OCI-LY1 (cell line): ENCODE measurements at regions not wholly inside any gene's neighbourhood (a gene's known extent, or its start where the extent isn't known, plus 50 kb on each side); places are given as distances from the start of the nearest gene placed in this dataset.

Source experiments
- H2AFZ ChIP-seq: fragments of 200-600 bp; sonication (generic), shearing (Covaris generic); 2 replicates; pipeline ENCODE4 v1.6.0; 2014; ENCODE audit warnings: antibody characterized with exemption, mild to moderate bottlenecking, low read length
- H3F3A ChIP-seq: fragments of 200-600 bp; sonication (generic), shearing (Covaris generic); 2 replicates; pipeline ENCODE4 v1.6.0; 2014; ENCODE audit warnings: mild to moderate bottlenecking, antibody characterized with exemption, low read length, moderate library complexity; ENCODE audit not compliant: insufficient read depth
- H3K27ac ChIP-seq: fragments of 200-600 bp; sonication (generic); 2 replicates; pipeline ENCODE4 v1.5.1; 2014; ENCODE audit warnings: low read length, mixed run types, mild to moderate bottlenecking, low read depth; ENCODE audit not compliant: poor library complexity, severe bottlenecking
- H3K27me3 ChIP-seq: fragments of 200-600 bp; sonication (generic); 2 replicates; pipeline ENCODE4 v1.6.0; 2014; ENCODE audit warnings: antibody characterized with exemption, mild to moderate bottlenecking, low read length, moderate library complexity; ENCODE audit not compliant: insufficient read depth
- H3K36me3 ChIP-seq: fragments of 200-600 bp; sonication (generic); 2 replicates; pipeline ENCODE4 v1.6.1; 2014; ENCODE audit warnings: mild to moderate bottlenecking, antibody characterized with exemption, low read length, moderate library complexity, mixed read lengths; ENCODE audit not compliant: insufficient read depth
- H3K4me1 ChIP-seq: fragments of 200-600 bp; sonication (generic); 2 replicates; pipeline ENCODE4 v1.5.1; 2014; ENCODE audit warnings: mild to moderate bottlenecking, low read length, moderate library complexity; ENCODE audit not compliant: insufficient read depth, severe bottlenecking
- H3K4me2 ChIP-seq: fragments of 200-600 bp; sonication (generic), shearing (Covaris generic); 2 replicates; pipeline ENCODE4 v1.6.1; 2014; ENCODE audit warnings: low read length
- H3K4me3 ChIP-seq: fragments of 200-600 bp; sonication (generic); 2 replicates; pipeline ENCODE4 v1.5.1; 2014; ENCODE audit warnings: low read length, low read depth, mild to moderate bottlenecking, mixed read lengths; ENCODE audit not compliant: poor library complexity, severe bottlenecking
- H3K79me2 ChIP-seq: fragments of 200-600 bp; shearing (Covaris generic); 2 replicates; pipeline ENCODE4 v1.6.1; 2016; ENCODE audit warnings: mixed run types, low read length, mixed read lengths; ENCODE audit not compliant: insufficient read depth
- H3K9ac ChIP-seq: fragments of 200-600 bp; sonication (generic), shearing (Covaris generic); 2 replicates; pipeline ENCODE4 v1.6.1; 2014; ENCODE audit warnings: mild to moderate bottlenecking, low read length, mixed read lengths
- H3K9me2 ChIP-seq: fragments of 200-600 bp; sonication (generic), shearing (Covaris generic); 2 replicates; pipeline ENCODE4 v1.6.1; 2014; ENCODE audit warnings: low read depth, mild to moderate bottlenecking, low read length, mixed read lengths
- H3K9me3 ChIP-seq: fragments of 200-600 bp; shearing (Covaris generic); 2 replicates; pipeline ENCODE4 v1.6.1; 2014; ENCODE audit warnings: low read length, mixed read lengths
- H4K20me1 ChIP-seq: fragments of 200-600 bp; sonication (generic), shearing (Covaris generic); 2 replicates; pipeline ENCODE4 v1.6.0; 2016; ENCODE audit warnings: mild to moderate bottlenecking, low read length; ENCODE audit not compliant: insufficient read depth
- EZH2 ChIP-seq: fragments of 200-600 bp; sonication (generic), shearing (Covaris generic); IDR thresholded peaks from 2 replicates; pipeline ENCODE4 v1.8.0; 2017; ENCODE audit warnings: borderline replicate concordance, mixed run types, mild to moderate bottlenecking, antibody characterized with exemption, low read length, moderate library complexity, mixed read lengths
- TF ChIP-seq, protein P1 (sequence below): fragments of 200-600 bp; sonication (generic), shearing (Covaris generic); IDR thresholded peaks from 2 replicates; pipeline ENCODE4 v1.5.1; 2017; ENCODE audit warnings: mild to moderate bottlenecking, antibody characterized with exemption, low read length, moderate library complexity, mixed read lengths

DNA sequence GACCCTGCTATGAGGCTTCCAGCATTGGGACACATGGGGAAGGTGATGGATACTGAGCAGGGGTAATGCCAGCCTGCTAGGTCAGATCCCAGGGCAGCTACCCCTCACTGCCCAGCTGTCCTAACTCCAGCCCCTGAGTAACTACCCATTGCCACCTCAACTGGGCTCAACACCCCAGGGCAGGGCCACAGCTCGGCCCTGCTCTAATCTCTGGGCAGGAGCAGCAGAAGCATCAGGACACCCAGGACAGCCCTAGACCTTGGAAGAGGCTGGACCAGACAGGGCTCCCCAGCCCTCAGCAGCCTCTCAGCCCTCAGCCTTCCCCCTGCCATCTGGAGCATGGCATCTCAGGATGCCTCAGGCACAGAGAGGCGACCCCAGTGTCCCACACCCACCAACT lies 67.4 kb upstream of the TOP1 start:
- no peak overlapping the region for H3K4me3 ChIP-seq
- H3K9ac ChIP-seq, result no peak overlapping the region
- H3K9me3 ChIP-seq, result no peaks in the 10 kb centered on the region
- H3K9me2 ChIP-seq, result no peaks in the 10 kb centered on the region
- H3K36me3 ChIP-seq, result no peaks in the 10 kb centered on the region
- no peaks in the 10 kb centered on the region for H3F3A ChIP-seq
- H4K20me1 ChIP-seq, result no peaks in the 10 kb centered on the region
- peaks cover 11% of the 10 kb centered on the region for H3K4me1 ChIP-seq
- no peak overlapping the region for H3K27ac ChIP-seq
- TF ChIP-seq, protein P1, sequence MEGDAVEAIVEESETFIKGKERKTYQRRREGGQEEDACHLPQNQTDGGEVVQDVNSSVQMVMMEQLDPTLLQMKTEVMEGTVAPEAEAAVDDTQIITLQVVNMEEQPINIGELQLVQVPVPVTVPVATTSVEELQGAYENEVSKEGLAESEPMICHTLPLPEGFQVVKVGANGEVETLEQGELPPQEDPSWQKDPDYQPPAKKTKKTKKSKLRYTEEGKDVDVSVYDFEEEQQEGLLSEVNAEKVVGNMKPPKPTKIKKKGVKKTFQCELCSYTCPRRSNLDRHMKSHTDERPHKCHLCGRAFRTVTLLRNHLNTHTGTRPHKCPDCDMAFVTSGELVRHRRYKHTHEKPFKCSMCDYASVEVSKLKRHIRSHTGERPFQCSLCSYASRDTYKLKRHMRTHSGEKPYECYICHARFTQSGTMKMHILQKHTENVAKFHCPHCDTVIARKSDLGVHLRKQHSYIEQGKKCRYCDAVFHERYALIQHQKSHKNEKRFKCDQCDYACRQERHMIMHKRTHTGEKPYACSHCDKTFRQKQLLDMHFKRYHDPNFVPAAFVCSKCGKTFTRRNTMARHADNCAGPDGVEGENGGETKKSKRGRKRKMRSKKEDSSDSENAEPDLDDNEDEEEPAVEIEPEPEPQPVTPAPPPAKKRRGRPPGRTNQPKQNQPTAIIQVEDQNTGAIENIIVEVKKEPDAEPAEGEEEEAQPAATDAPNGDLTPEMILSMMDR, result no peak
- no peak for TF ChIP-seq EZH2
- H3K4me2 ChIP-seq, result no peak overlapping the region
- H3K79me2 ChIP-seq, result no peaks in the 10 kb centered on the region
- no peaks in the 10 kb centered on the region for H3K27me3 ChIP-seq
- no peak overlapping the region for H2AFZ ChIP-seq

- H3K9me3 ChIP-seq, result no peaks in the 10 kb centered on the region
- H3K27me3 ChIP-seq, result no peaks in the 10 kb centered on the region
- no peaks in the 10 kb centered on the region for H4K20me1 ChIP-seq
- H3K4me3 ChIP-seq, result no peak overlapping the region
- H3K9ac ChIP-seq, result no peak overlapping the region
- no peak for TF ChIP-seq EZH2
- TF ChIP-seq, protein P1, result no peak
- no peak overlapping the region for H2AFZ ChIP-seq
- H3K4me2 ChIP-seq, result no peak overlapping the region
- H3K27ac ChIP-seq, result no peak overlapping the region
- peaks cover 4% of the 10 kb centered on the region for H3K4me1 ChIP-seq
- H3K36me3 ChIP-seq, result no peaks in the 10 kb centered on the region
- H3K79me2 ChIP-seq, result no peaks in the 10 kb centered on the region
- H3K9me2 ChIP-seq, result no peaks in the 10 kb centered on the region
- no peaks in the 10 kb centered on the region for H3F3A ChIP-seq
Measured at GRCh38 chr20:40961686-40962640, 66.7 kb upstream of the TOP1 start.

DNA sequence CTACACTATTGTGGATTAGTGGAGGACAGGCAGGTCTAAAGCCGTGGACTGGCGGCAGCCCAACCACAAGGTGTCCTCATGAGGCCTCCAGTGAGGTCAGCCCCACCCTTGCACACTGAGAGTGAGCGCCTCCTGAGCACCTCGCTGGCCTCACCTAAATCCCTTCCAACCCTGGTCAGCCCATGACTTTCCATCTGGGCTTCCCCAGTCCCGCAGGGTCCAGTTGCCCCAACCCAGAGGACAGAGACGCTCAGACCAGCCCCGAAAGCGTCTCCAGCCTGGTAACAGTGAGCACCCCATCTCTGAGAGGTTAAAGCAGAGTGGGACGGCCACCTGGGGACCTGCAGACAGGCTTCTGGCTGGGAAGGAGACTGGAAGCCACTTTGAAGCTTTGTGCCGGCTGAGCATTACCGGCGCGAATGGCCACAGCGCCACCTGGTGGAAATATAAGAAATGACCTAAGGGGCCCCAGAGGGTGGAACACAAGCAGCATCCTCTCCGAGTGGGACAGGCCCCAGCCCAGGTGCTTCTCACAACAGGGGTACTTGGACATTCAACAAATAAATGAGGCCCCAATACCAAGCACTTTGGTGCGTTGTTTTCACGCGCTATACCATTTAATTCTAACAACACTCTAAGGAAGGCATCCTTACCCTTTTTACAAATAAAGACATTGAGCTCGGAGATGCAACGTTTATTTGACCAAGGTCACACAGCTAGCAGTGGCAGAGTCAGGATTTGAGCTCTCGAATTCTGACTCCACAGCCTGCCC lies 65.7 kb upstream of the TOP1 start:
- Histone ChIP-seq H3K9me2 (no peaks in the 10 kb centered on the region), H2AFZ (no peak overlapping the region)

More for the DNA sequence above, 65.7 kb upstream of the TOP1 start:
- Histone ChIP-seq H3K27me3 (no peaks in the 10 kb centered on the region), H3K9me3 (no peaks in the 10 kb centered on the region), H3K4me2 (no peak overlapping the region; the same call in 1 of the 2 replicates), H3F3A (no peaks in the 10 kb centered on the region), H4K20me1 (no peaks in the 10 kb centered on the region), H3K4me1 (peaks cover 4% of the 10 kb centered on the region), H3K27ac (no peak overlapping the region), H3K79me2 (no peaks in the 10 kb centered on the region), H3K9ac (no peak overlapping the region), H3K36me3 (no peaks in the 10 kb centered on the region), H3K4me3 (no peak overlapping the region)
- TF ChIP-seq EZH2, result no peak
- TF ChIP-seq, protein P1, result peak; percentile 90
